ENCODE measurements at regions not wholly inside any gene's neighbourhood (a gene's known extent, or its start where the extent isn't known, plus 50 kb on each side); places are given as distances from the start of the nearest gene placed in this dataset.

DNA sequence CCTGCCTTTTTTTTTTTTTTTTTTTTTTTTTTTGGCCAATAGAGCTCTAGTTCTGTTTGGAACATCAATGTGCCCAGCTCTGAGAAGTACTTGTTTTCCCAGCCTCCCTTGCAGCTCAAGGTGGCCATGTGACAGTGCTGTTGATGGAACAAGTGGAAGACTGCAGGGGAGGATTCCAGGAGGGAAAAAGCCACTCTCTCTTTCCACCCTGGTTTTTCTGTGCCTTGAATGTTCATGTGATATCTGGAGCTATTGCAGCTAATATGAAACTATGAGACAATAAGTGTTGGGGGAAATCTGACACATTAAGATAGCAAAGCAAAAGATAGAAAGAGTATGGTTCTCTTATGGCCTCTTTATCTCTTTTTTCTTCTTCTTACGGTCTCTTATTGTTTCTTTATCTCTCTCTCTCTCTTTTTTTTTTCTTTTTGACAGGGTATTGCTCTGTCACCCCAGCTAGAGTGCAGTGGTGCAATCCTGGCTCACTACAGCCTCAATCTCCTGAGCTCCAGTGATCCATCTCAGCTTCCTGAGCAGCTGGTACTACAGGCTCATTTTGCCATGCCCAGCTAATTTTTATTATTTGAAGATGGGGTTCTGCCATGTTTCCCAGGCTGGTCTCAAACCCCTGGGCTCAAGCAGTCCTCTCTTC lies 192.0 kb upstream of the LNX1 start:
- Histone ChIP-seq H3K36me3 (ENCODE audit: control insufficient read depth in 1 of 2, insufficient read depth in 2 of 2, low read length in 2 of 2) (no peaks in the 10 kb centered on the region), H3K27ac (ENCODE audit: low read length) (no peak overlapping the region), H3K4me3 (ENCODE audit: low read depth in 1 of 2, low read length in 2 of 2) (no peak overlapping the region), H3K9me3 (ENCODE audit: control insufficient read depth in 1 of 2, low read length in 2 of 2) (no peaks in the 10 kb centered on the region), H3K27me3 (ENCODE audit: low read depth, low read length) (no peaks in the 10 kb centered on the region), H3K4me1 (ENCODE audit: control insufficient read depth in 1 of 2, insufficient read depth in 2 of 2, low read length in 2 of 2) (peaks cover 5 to 14% of the 10 kb centered on the region in 2 donors)

- Histone ChIP-seq H3K27me3 (ENCODE audit: low read depth, low read length) (no peaks in the 10 kb centered on the region), H3K4me1 (ENCODE audit: control insufficient read depth in 1 of 2, insufficient read depth in 2 of 2, low read length in 2 of 2) (peaks cover 5 to 10% of the 10 kb centered on the region in 2 donors), H3K27ac (ENCODE audit: low read length) (peak overlapping the region; percentile 36), H3K9me3 (ENCODE audit: control insufficient read depth in 1 of 2, low read length in 2 of 2) (no peaks in the 10 kb centered on the region), H3K36me3 (ENCODE audit: control insufficient read depth in 1 of 2, insufficient read depth in 2 of 2, low read length in 2 of 2) (no peaks in the 10 kb centered on the region), H3K4me3 (ENCODE audit: low read depth in 1 of 2, low read length in 2 of 2) (no peak overlapping the region)
Observed at GRCh38 chr4:53782458-53782845, 191.2 kb upstream of the LNX1 start.

GRCh38 chr4:53781629-53782457 lies 190.6 kb upstream of the LNX1 start:
- Histone ChIP-seq H3K9me3 (ENCODE audit: control insufficient read depth in 1 of 2, low read length in 2 of 2) (no peaks in the 10 kb centered on the region), H3K36me3 (ENCODE audit: control insufficient read depth in 1 of 2, insufficient read depth in 2 of 2, low read length in 2 of 2) (no peaks in the 10 kb centered on the region), H3K4me1 (ENCODE audit: control insufficient read depth in 1 of 2, insufficient read depth in 2 of 2, low read length in 2 of 2) (peaks cover 3 to 4% of the 10 kb centered on the region in 2 donors), H3K27ac (ENCODE audit: low read length) (peak overlapping the region; percentile 36), H3K4me3 (ENCODE audit: low read depth in 1 of 2, low read length in 2 of 2) (no peak overlapping the region), H3K27me3 (ENCODE audit: low read depth, low read length) (no peaks in the 10 kb centered on the region)

GRCh38 chr4:53780736-53781400 lies 189.6 kb upstream of the LNX1 start:
- H3K4me3 ChIP-seq (ENCODE audit: low read depth in 1 of 2, low read length in 2 of 2), result no peak overlapping the region
- H3K27me3 ChIP-seq (ENCODE audit: low read depth, low read length), result no peaks in the 10 kb centered on the region
- no peaks in the 10 kb centered on the region for H3K9me3 ChIP-seq (ENCODE audit: control insufficient read depth in 1 of 2, low read length in 2 of 2)
- peak overlapping the region; percentile 2 for H3K27ac ChIP-seq (ENCODE audit: low read length)
- H3K36me3 ChIP-seq (ENCODE audit: control insufficient read depth in 1 of 2, insufficient read depth in 2 of 2, low read length in 2 of 2), result no peaks in the 10 kb centered on the region
- no peaks in the 10 kb centered on the region for H3K4me1 ChIP-seq (ENCODE audit: control insufficient read depth in 1 of 2, insufficient read depth in 2 of 2, low read length in 2 of 2)

DNA sequence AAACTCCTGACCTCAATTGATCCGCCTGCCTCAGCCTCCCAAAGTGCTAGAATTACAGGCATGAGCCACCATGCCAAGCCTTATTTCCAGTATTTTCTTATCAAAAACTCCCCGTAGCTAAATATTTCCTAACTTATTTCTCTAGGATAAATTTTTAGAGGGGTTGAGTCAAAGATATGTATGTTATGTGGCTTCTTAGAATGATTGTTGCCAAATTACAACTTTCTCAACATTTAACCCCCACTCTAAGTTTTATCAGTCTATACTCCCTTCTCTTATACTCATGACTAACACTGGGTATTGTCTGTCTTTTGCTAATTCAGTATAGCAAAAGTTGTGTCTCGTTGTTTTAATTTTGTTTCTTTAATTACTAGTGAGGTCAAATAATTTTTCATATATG lies 187.7 kb upstream of the LNX1 start:
- H3K27me3 ChIP-seq (ENCODE audit: low read depth, low read length), result no peaks in the 10 kb centered on the region

DNA sequence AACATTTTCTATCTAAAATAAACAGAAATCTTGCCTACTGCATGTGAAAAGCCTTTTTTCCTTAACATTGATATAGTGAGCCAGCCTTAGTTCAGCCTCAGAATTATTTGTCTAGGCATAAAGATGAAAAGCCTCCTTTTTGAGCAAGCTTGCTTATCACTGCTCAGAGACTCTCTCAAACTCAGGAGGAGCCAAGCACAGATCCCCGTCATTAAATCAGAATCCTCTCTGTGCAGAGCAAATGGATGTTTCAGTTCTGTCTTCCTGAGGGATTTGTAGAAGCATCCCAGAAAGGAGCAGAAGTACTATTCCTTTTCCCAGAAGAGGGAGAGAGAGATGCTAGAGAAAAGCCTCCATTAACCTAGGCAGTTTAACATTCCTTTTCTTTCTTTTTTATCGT lies 186.9 kb upstream of the LNX1 start:
- Histone ChIP-seq H3K36me3 (ENCODE audit: control insufficient read depth in 1 of 2, insufficient read depth in 2 of 2, low read length in 2 of 2) (no peaks in the 10 kb centered on the region), H3K9me3 (ENCODE audit: control insufficient read depth in 1 of 2, low read length in 2 of 2) (no peaks in the 10 kb centered on the region), H3K27ac (ENCODE audit: low read length) (peak overlapping the region; percentile 48), H3K4me1 (ENCODE audit: control insufficient read depth in 1 of 2, insufficient read depth in 2 of 2, low read length in 2 of 2) (no peaks in the 10 kb centered on the region), H3K4me3 (ENCODE audit: low read depth in 1 of 2, low read length in 2 of 2) (no peak overlapping the region), H3K27me3 (ENCODE audit: low read depth, low read length) (no peaks in the 10 kb centered on the region)

More for the DNA sequence above, 187.7 kb upstream of the LNX1 start:
- Histone ChIP-seq H3K4me1 (ENCODE audit: control insufficient read depth in 1 of 2, insufficient read depth in 2 of 2, low read length in 2 of 2) (no peaks in the 10 kb centered on the region), H3K4me3 (ENCODE audit: low read depth in 1 of 2, low read length in 2 of 2) (no peak overlapping the region), H3K36me3 (ENCODE audit: control insufficient read depth in 1 of 2, insufficient read depth in 2 of 2, low read length in 2 of 2) (no peaks in the 10 kb centered on the region), H3K9me3 (ENCODE audit: control insufficient read depth in 1 of 2, low read length in 2 of 2) (no peaks in the 10 kb centered on the region), H3K27ac (ENCODE audit: low read length) (no peak overlapping the region)

- Histone ChIP-seq H3K27me3 (ENCODE audit: low read depth, low read length) (no peaks in the 10 kb centered on the region), H3K9me3 (ENCODE audit: control insufficient read depth in 1 of 2, low read length in 2 of 2) (no peaks in the 10 kb centered on the region), H3K4me3 (ENCODE audit: low read depth in 1 of 2, low read length in 2 of 2) (no peak overlapping the region), H3K27ac (ENCODE audit: low read length) (peak overlapping the region; percentile 48), H3K4me1 (ENCODE audit: control insufficient read depth in 1 of 2, insufficient read depth in 2 of 2, low read length in 2 of 2) (no peaks in the 10 kb centered on the region), H3K36me3 (ENCODE audit: control insufficient read depth in 1 of 2, insufficient read depth in 2 of 2, low read length in 2 of 2) (no peaks in the 10 kb centered on the region)
Observed at GRCh38 chr4:53777244-53777984, 186.1 kb upstream of the LNX1 start.

DNA sequence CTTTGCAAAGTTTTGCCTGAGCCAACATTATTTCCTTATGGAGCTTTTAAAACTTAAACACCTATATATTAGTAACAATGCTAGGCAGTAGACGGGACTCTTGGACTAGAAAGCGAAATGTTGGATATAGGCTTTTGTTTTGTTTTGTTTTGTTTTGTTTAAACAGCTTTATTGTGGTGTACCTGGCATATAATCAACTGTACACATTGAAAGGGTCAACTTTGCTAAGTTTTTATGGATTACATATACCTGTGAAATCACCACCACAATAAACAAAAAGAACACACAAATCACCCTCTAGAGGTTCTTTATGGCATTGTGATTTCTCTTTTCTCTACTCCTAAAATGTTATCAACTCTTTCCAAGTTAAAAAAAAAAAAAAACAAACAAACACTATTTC lies 184.9 kb upstream of the LNX1 start:
- no peaks in the 10 kb centered on the region for H3K36me3 ChIP-seq (ENCODE audit: control insufficient read depth in 1 of 2, insufficient read depth in 2 of 2, low read length in 2 of 2)
- no peaks in the 10 kb centered on the region for H3K27me3 ChIP-seq (ENCODE audit: low read depth, low read length)
- peaks cover 0 to 7% of the 10 kb centered on the region in 2 donors for H3K4me1 ChIP-seq (ENCODE audit: control insufficient read depth in 1 of 2, insufficient read depth in 2 of 2, low read length in 2 of 2)
- H3K9me3 ChIP-seq (ENCODE audit: control insufficient read depth in 1 of 2, low read length in 2 of 2), result no peaks in the 10 kb centered on the region
- H3K27ac ChIP-seq (ENCODE audit: low read length), result no peak overlapping the region
- H3K4me3 ChIP-seq (ENCODE audit: low read depth in 1 of 2, low read length in 2 of 2), result no peak overlapping the region

GRCh38 chr4:53775381-53775780 lies 184.1 kb upstream of the LNX1 start:
- H3K27me3 ChIP-seq (ENCODE audit: low read depth, low read length), result no peaks in the 10 kb centered on the region
- H3K36me3 ChIP-seq (ENCODE audit: control insufficient read depth in 1 of 2, insufficient read depth in 2 of 2, low read length in 2 of 2), result no peaks in the 10 kb centered on the region
- H3K4me1 ChIP-seq (ENCODE audit: control insufficient read depth in 1 of 2, insufficient read depth in 2 of 2, low read length in 2 of 2), result peaks cover 0 to 12% of the 10 kb centered on the region in 2 donors
- no peak overlapping the region for H3K27ac ChIP-seq (ENCODE audit: low read length)
- H3K9me3 ChIP-seq (ENCODE audit: control insufficient read depth in 1 of 2, low read length in 2 of 2), result no peaks in the 10 kb centered on the region
- H3K4me3 ChIP-seq (ENCODE audit: low read depth in 1 of 2, low read length in 2 of 2), result no peak overlapping the region

- H3K9me3 ChIP-seq (ENCODE audit: control insufficient read depth in 1 of 2, low read length in 2 of 2), result no peaks in the 10 kb centered on the region
- no peak overlapping the region for H3K27ac ChIP-seq (ENCODE audit: low read length)
- no peaks in the 10 kb centered on the region for H3K27me3 ChIP-seq (ENCODE audit: low read depth, low read length)
- no peaks in the 10 kb centered on the region for H3K36me3 ChIP-seq (ENCODE audit: control insufficient read depth in 1 of 2, insufficient read depth in 2 of 2, low read length in 2 of 2)
- no peak overlapping the region for H3K4me3 ChIP-seq (ENCODE audit: low read depth in 1 of 2, low read length in 2 of 2)
- peaks cover 0 to 12% of the 10 kb centered on the region in 2 donors for H3K4me1 ChIP-seq (ENCODE audit: control insufficient read depth in 1 of 2, insufficient read depth in 2 of 2, low read length in 2 of 2)
Observed at GRCh38 chr4:53771326-53771725, 180.0 kb upstream of the LNX1 start.

GRCh38 chr4:53767482-53767881 lies 176.2 kb upstream of the LNX1 start:
- no peak overlapping the region for H3K27ac ChIP-seq (ENCODE audit: low read length)
- no peaks in the 10 kb centered on the region for H3K9me3 ChIP-seq (ENCODE audit: control insufficient read depth in 1 of 2, low read length in 2 of 2)
- no peaks in the 10 kb centered on the region for H3K27me3 ChIP-seq (ENCODE audit: low read depth, low read length)
- H3K36me3 ChIP-seq (ENCODE audit: control insufficient read depth in 1 of 2, insufficient read depth in 2 of 2, low read length in 2 of 2), result no peaks in the 10 kb centered on the region
- peaks cover 0 to 27% of the 10 kb centered on the region in 2 donors for H3K4me1 ChIP-seq (ENCODE audit: control insufficient read depth in 1 of 2, insufficient read depth in 2 of 2, low read length in 2 of 2)
- no peak overlapping the region for H3K4me3 ChIP-seq (ENCODE audit: low read depth in 1 of 2, low read length in 2 of 2)
